CD4-positive, alpha-beta T cell treated with Interleukin-10 for 1 hour (primary cell): ENCODE measurements at regions not wholly inside any gene's neighbourhood (a gene's known extent, or its start where the extent isn't known, plus 50 kb on each side); places are given as distances from the start of the nearest gene placed in this dataset.

Experiments used
- DNase-seq: peaks from one replicate; pipeline ENCODE4 v3.0.0-alpha.2; 2020

- DNase-seq = no peak
Observed at GRCh38 chrX:125006704-125007103, 313.0 kb upstream of the TEX13C start.

- no peak for DNase-seq
Observed at GRCh38 chrX:125012585-125012984, 307.1 kb upstream of the TEX13C start.

GRCh38 chrX:125029131-125029530 is 290.5 kb upstream of the TEX13C start:
- DNase-seq = no peak
